ENCODE measurements at regions not wholly inside any gene's neighbourhood (a gene's known extent, or its start where the extent isn't known, plus 50 kb on each side); places are given as distances from the start of the nearest gene placed in this dataset.

GRCh38 chr11:104338186-104338585, 174.2 kb upstream of the PDGFD start (continued):
- no peak for TF ChIP-seq ZNF142 (CRISPR knock-in tag; IDR thresholded peaks at IDR 0.05)

- no peak overlapping the region for H3K4me2 ChIP-seq (ENCODE audit: low read depth, low read length)
- H3K36me3 ChIP-seq (replicated peaks in 1 of 2; ENCODE audit: control insufficient read depth in 1 of 2, insufficient read depth in 2 of 2, low read length in 2 of 2), result no peaks in the 10 kb centered on the region
- no peak overlapping the region for H3K4me3 ChIP-seq (replicated peaks in 1 of 3; ENCODE audit: insufficient read depth in 1 of 3, low read depth in 2 of 3, low read length in 3 of 3)
- WGBS (ENCODE audit: low lambda C conversion rate), result 34% methylated on average over 3 of the region's 3 CpGs
- TF ChIP-seq ZNF138 (CRISPR knock-in tag; IDR thresholded peaks at IDR 0.05; ENCODE audit: low read depth), result no peak
- no peak for TF ChIP-seq NR2C2 (CRISPR knock-in tag; IDR thresholded peaks at IDR 0.05; ENCODE audit: borderline replicate concordance)
- no peak for TF ChIP-seq FOXJ3 (CRISPR knock-in tag; IDR thresholded peaks at IDR 0.05; ENCODE audit: borderline replicate concordance)
- TF ChIP-seq CTCF (CRISPR knock-in tag; IDR thresholded peaks at IDR 0.05), result no peak
- TF ChIP-seq ZFP36L2 (CRISPR knock-in tag; IDR thresholded peaks at IDR 0.05), result no peak
- TF ChIP-seq THAP7 (CRISPR knock-in tag; IDR thresholded peaks at IDR 0.05), result no peak
- no peak for TF ChIP-seq ZHX1 (CRISPR knock-in tag; IDR thresholded peaks at IDR 0.05; ENCODE audit: low read depth)
- no peak for TF ChIP-seq CSRNP1 (CRISPR knock-in tag; IDR thresholded peaks at IDR 0.05)
- TF ChIP-seq FOXM1 (CRISPR knock-in tag; IDR thresholded peaks at IDR 0.05), result no peak
- H3K9ac ChIP-seq (ENCODE audit: insufficient read depth, low read depth, low read length), result no peak overlapping the region
- H4K20me1 ChIP-seq (ENCODE audit: insufficient read depth, low read length), result no peaks in the 10 kb centered on the region
- no peak for FAIRE-seq
- in situ Hi-C loops (cut with HindIII; ENCODE audit: extremely low pct_ligation_motif_present, low pct_unique_long_range_greater_than_20kb) (no loop called here), intact Hi-C loops (cut with micrococcal nuclease; ENCODE audit: unreplicated experiment) (no loop called here)
- CTCF ChIA-PET (ENCODE audit: low intra/inter-chr PET ratio, low total read pairs), result no interaction called here
- no peak overlapping the region for H2AFZ ChIP-seq (ENCODE audit: low read length)
- H3K27ac ChIP-seq (ENCODE audit: extremely low read length, insufficient read depth, low read length), result no peak overlapping the region
- DNase-seq (ENCODE audit: low spot score), result no peak
- H3K27me3 ChIP-seq (ENCODE audit: control insufficient read depth in 1 of 2, insufficient read depth in 2 of 2, low read length in 2 of 2), result no peaks in the 10 kb centered on the region
- no peaks in the 10 kb centered on the region for H3K4me1 ChIP-seq (ENCODE audit: insufficient read depth, low read length)
- BruUV-seq (replicated peaks), result no TSS peak
- H3K79me2 ChIP-seq (ENCODE audit: insufficient read depth, low read length), result no peaks in the 10 kb centered on the region
- H3K9me3 ChIP-seq (ENCODE audit: low read length), result no peaks in the 10 kb centered on the region; the same call in 1 of the 2 replicates
- no peak for ATAC-seq
- POLR2A ChIA-PET, result no interaction called here
Observed at GRCh38 chr11:104337273-104337672, 173.3 kb upstream of the PDGFD start.
